Naive B cell (primary cell): ENCODE measurements at regions not wholly inside any gene's neighbourhood (a gene's known extent, or its start where the extent isn't known, plus 50 kb on each side); places are given as distances from the start of the nearest gene placed in this dataset.

Experiments used
- ATAC-seq, 2 donors: fragments of 150-1000 bp; cut with Tn5 transposase; 2 replicates each; pipeline ENCODE4 v1.10.0; 2021; ENCODE audit warnings: low read depth in 2 of 2, mild to moderate bottlenecking in 2 of 2, moderate library complexity in 2 of 2
- DNase-seq: peaks from one replicate; pipeline ENCODE4 v3.0.0; 2022
- H3K27ac Mint-ChIP-seq, 6 donors: one replicate each; pipeline ENCODE4 v1.8.0; 2020 to 2022; ENCODE audit warnings: mild to moderate bottlenecking in 6 of 6, mixed read lengths in 6 of 6, moderate library complexity in 5 of 6, inconsistent platforms in 2 of 6
- H3K27me3 Mint-ChIP-seq, 3 donors: one replicate each; pipeline ENCODE4 v1.8.0; 2021 to 2022; ENCODE audit warnings: mixed read lengths in 3 of 3, mild to moderate bottlenecking in 1 of 3
- H3K36me3 Mint-ChIP-seq, 2 donors: one replicate each; pipeline ENCODE4 v1.8.0; 2020 to 2022; ENCODE audit warnings: mixed read lengths in 2 of 2, inconsistent platforms in 1 of 2, mild to moderate bottlenecking in 1 of 2
- H3K4me1 Mint-ChIP-seq, 3 donors: one replicate each; pipeline ENCODE4 v1.8.0; 2020 to 2022; ENCODE audit warnings: mixed read lengths in 3 of 3, inconsistent platforms in 1 of 3, mild to moderate bottlenecking in 1 of 3, moderate library complexity in 1 of 3
- H3K4me3 Mint-ChIP-seq, 8 donors: one replicate each; pipeline ENCODE4 v1.8.0; 2020 to 2022; ENCODE audit warnings: mild to moderate bottlenecking in 8 of 8, mixed read lengths in 8 of 8, moderate library complexity in 8 of 8, inconsistent platforms in 2 of 8
- H3K9me3 Mint-ChIP-seq, 7 donors: one replicate each; pipeline ENCODE4 v1.8.0; 2020 to 2022; ENCODE audit warnings: mixed read lengths in 7 of 7, mild to moderate bottlenecking in 5 of 7, inconsistent platforms in 2 of 7, moderate library complexity in 1 of 7

- DNase-seq (no peak), ATAC-seq (no peak)
- Mint-ChIP-seq H3K36me3 (no peaks in the 10 kb centered on the region), H3K4me3 (no peak overlapping the region), H3K9me3 (peaks cover 5 to 10% (median 8%) of the 10 kb centered on the region in 7 donors), H3K27me3 (no peaks in the 10 kb centered on the region), H3K4me1 (no peaks in the 10 kb centered on the region), H3K27ac (no peak overlapping the region)
Measured at GRCh38 chr20:56060486-56060885, 55.2 kb upstream of the CBLN4 start.

DNA sequence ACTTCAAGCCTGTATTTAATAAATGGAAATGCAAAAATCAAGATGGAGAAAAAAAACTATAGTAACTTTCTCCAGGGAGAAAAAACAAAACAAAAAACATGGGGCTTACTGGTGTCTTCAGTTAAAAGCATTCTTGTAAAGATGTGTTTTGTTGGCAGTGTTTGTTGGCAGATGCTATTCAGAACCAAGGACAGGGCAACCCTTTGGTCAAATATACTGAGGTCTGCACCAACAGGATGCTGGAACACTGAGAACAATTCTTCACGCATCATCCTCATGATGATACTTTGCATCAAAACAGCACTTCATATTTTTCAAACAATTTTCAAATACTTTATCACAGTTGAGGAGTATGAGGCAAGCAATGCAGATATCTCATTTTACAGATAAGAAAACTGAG lies 63.7 kb upstream of the CBLN4 start:
- Mint-ChIP-seq H3K4me3 (no peak overlapping the region), H3K9me3 (peaks cover 4 to 12% (median 9%) of the 10 kb centered on the region in 7 donors), H3K36me3 (no peaks in the 10 kb centered on the region), H3K27me3 (no peaks in the 10 kb centered on the region), H3K27ac (no peak overlapping the region), H3K4me1 (no peaks in the 10 kb centered on the region)
- ATAC-seq: no peak
- no peak for DNase-seq

DNA sequence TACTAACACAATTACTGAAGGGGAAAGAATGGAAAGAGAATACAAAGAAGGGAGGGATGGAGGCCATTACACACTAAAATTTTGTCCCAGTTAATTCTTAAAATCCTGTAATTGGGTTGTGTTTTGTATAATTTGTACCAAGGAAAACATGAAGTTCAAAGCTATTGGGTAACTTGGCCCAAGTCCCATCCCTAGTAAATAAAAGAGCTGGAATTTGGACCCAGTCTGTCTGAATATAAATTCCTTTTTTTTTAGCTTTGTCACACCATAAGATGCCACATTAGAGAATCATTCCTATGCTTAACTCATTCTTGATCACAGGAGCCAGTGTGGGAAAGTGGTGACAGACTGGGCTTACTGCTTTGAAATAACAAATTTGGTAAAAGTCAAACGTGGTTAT lies 66.8 kb upstream of the CBLN4 start:
- no peak overlapping the region for H3K27ac Mint-ChIP-seq
- H3K4me3 Mint-ChIP-seq: no peak overlapping the region
- peaks cover 2 to 13% (median 8%) of the 10 kb centered on the region in 7 donors for H3K9me3 Mint-ChIP-seq
- no peaks in the 10 kb centered on the region for H3K27me3 Mint-ChIP-seq
- H3K4me1 Mint-ChIP-seq: no peaks in the 10 kb centered on the region
- H3K36me3 Mint-ChIP-seq: no peaks in the 10 kb centered on the region
- DNase-seq: no peak
- ATAC-seq: no peak

GRCh38 chr20:56088375-56088774 lies 83.1 kb upstream of the CBLN4 start:
- ATAC-seq (no peak), DNase-seq (no peak)
- Mint-ChIP-seq H3K27me3 (no peaks in the 10 kb centered on the region), H3K9me3 (peaks cover 1 to 19% (median 15%) of the 10 kb centered on the region in 7 donors), H3K4me3 (no peak overlapping the region), H3K4me1 (no peaks in the 10 kb centered on the region), H3K27ac (no peak overlapping the region), H3K36me3 (no peaks in the 10 kb centered on the region)

DNA sequence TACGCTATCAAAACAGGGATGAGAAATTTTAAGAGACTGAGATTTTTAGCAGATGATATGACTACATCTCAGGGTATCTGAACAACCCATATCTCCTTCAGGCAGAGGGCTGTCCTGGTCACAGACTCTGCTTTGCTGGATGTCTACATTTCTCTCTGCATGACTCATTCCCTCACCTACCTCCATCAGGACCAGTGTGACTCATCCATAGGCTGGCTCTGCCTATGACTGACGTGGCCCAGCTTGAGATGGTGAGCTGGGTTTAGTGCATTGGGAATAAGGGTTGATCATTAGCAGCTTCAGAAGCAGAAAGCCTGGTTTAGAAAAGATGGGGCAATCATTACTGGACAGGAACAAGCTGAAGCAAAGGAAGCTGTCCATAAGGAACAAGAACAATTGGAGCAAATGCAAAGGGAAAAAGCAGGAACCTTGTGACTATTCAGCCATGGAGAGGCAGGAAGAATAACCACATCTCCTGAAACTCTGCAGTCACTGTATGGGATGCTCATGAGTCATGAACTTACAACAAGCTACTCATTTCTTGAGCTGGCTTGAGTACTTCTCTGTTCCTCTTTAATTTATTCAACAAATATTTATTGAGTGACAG lies 86.4 kb upstream of the CBLN4 start:
- Mint-ChIP-seq H3K4me3 (no peak overlapping the region), H3K4me1 (no peaks in the 10 kb centered on the region), H3K27me3 (no peaks in the 10 kb centered on the region), H3K9me3 (peaks cover 8 to 40% (median 27%) of the 10 kb centered on the region in 7 donors), H3K27ac (no peak overlapping the region), H3K36me3 (no peaks in the 10 kb centered on the region)
- ATAC-seq (no peak), DNase-seq (no peak)

- Mint-ChIP-seq H3K27ac (no peak overlapping the region), H3K9me3 (peaks cover 8 to 37% (median 27%) of the 10 kb centered on the region in 7 donors), H3K4me1 (no peaks in the 10 kb centered on the region), H3K36me3 (no peaks in the 10 kb centered on the region), H3K4me3 (no peak overlapping the region), H3K27me3 (no peaks in the 10 kb centered on the region)
- DNase-seq: no peak
- no peak for ATAC-seq
Measured at GRCh38 chr20:56094228-56094627, 88.9 kb upstream of the CBLN4 start.

- no peak overlapping the region for H3K27ac Mint-ChIP-seq
- H3K36me3 Mint-ChIP-seq: no peaks in the 10 kb centered on the region
- H3K9me3 Mint-ChIP-seq: peaks cover 10 to 25% (median 16%) of the 10 kb centered on the region in 7 donors
- ATAC-seq (no peak), DNase-seq (no peak)
- no peak overlapping the region for H3K4me3 Mint-ChIP-seq
- H3K4me1 Mint-ChIP-seq: no peaks in the 10 kb centered on the region
- no peaks in the 10 kb centered on the region for H3K27me3 Mint-ChIP-seq
Measured at GRCh38 chr20:56098981-56099500, 93.7 kb upstream of the CBLN4 start.

GRCh38 chr20:56111961-56112730 lies 106.8 kb upstream of the CBLN4 start:
- H3K27ac Mint-ChIP-seq: no peak overlapping the region
- peaks cover 0 to 10% (median 6%) of the 10 kb centered on the region in 7 donors for H3K9me3 Mint-ChIP-seq
- no peaks in the 10 kb centered on the region for H3K4me1 Mint-ChIP-seq
- peak overlapping the region in 1 of 8 donors; percentile 29 for H3K4me3 Mint-ChIP-seq
- H3K36me3 Mint-ChIP-seq: no peaks in the 10 kb centered on the region
- no peaks in the 10 kb centered on the region for H3K27me3 Mint-ChIP-seq
- ATAC-seq (no peak), DNase-seq (no peak)

DNA sequence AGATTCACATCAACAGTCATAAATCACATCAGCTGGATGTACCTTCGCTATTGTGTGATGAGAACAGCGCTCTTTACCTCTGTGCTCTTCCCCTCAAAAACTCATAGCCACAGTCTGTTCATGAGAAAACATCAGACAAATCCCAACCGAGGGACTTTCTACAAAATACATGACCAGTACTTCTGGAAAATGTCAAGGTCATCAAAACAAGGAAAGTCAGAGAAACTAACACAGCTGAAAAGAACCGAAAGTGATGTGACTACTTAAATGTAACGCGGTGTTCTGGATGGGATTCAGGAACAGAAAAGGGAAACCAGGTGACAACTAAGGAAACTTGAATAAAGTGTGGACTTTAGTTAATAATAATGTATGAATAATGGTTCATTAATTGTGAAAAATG lies 112.0 kb upstream of the CBLN4 start:
- ATAC-seq: no peak
- H3K9me3 Mint-ChIP-seq: peaks cover 0 to 10% (median 5%) of the 10 kb centered on the region in 7 donors
- no peaks in the 10 kb centered on the region for H3K4me1 Mint-ChIP-seq
- no peak overlapping the region for H3K4me3 Mint-ChIP-seq
- H3K36me3 Mint-ChIP-seq: no peaks in the 10 kb centered on the region
- no peaks in the 10 kb centered on the region for H3K27me3 Mint-ChIP-seq
- no peak for DNase-seq
- H3K27ac Mint-ChIP-seq: no peak overlapping the region

DNA sequence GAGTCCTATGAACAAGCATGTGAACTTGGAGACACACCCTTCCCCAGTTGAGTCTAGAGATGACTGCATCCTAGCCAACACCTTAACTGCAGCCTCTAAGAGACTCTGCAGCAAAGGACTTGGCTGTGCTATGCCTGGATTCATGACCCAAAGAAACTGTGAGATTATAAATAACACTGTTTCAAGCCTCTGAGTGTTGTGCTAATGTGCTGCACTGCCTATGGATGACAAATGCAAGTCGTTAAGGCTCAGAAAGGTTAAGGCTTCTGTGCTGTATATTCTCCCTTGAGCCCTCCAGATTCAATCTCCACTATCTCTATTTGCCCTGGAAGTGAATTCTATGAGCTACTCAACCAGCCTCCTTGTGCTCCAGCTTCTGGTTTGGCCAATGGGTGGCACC lies 116.5 kb upstream of the CBLN4 start:
- no peak for DNase-seq
- Mint-ChIP-seq H3K36me3 (no peaks in the 10 kb centered on the region), H3K9me3 (peaks cover 0 to 21% (median 4%) of the 10 kb centered on the region in 7 donors), H3K4me3 (no peak overlapping the region), H3K4me1 (no peaks in the 10 kb centered on the region), H3K27me3 (no peaks in the 10 kb centered on the region), H3K27ac (peak overlapping the region in 1 of 6 donors; percentile 36)
- ATAC-seq: no peak

- Mint-ChIP-seq H3K36me3 (no peaks in the 10 kb centered on the region), H3K27ac (no peak overlapping the region), H3K27me3 (no peaks in the 10 kb centered on the region), H3K4me3 (no peak overlapping the region), H3K4me1 (no peaks in the 10 kb centered on the region), H3K9me3 (peaks cover 0 to 32% (median 12%) of the 10 kb centered on the region in 7 donors)
- ATAC-seq: no peak
- DNase-seq: no peak
Measured at GRCh38 chr20:56143759-56144158, 104.8 kb upstream of the MC3R start.

DNA sequence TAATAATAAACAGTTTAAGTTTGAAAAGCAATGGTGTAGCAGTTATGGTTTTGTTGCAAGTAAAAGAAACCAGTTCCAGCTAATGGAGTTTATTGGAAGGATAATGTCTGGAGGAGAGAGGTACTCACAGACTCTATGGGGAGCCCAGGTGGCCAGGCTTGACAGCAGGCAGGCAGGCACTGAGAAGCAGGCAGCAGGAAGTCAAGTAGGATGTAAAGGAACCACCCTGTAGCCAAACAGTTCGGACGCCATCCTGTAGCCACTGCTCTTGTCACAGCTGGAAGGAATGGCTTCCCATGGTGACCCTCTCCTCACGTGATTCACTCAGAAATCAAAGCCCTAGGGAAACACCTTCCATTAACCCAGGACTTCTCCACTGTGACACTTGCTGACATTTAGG lies 96.7 kb upstream of the MC3R start:
- ATAC-seq (no peak), DNase-seq (no peak)
- no peak overlapping the region for H3K27ac Mint-ChIP-seq
- peaks cover 0 to 8% (median 3%) of the 10 kb centered on the region in 7 donors for H3K9me3 Mint-ChIP-seq
- peaks cover 0 to 5% (median 0%) of the 10 kb centered on the region in 3 donors for H3K27me3 Mint-ChIP-seq
- no peak overlapping the region for H3K4me3 Mint-ChIP-seq
- no peaks in the 10 kb centered on the region for H3K4me1 Mint-ChIP-seq
- no peaks in the 10 kb centered on the region for H3K36me3 Mint-ChIP-seq

DNA sequence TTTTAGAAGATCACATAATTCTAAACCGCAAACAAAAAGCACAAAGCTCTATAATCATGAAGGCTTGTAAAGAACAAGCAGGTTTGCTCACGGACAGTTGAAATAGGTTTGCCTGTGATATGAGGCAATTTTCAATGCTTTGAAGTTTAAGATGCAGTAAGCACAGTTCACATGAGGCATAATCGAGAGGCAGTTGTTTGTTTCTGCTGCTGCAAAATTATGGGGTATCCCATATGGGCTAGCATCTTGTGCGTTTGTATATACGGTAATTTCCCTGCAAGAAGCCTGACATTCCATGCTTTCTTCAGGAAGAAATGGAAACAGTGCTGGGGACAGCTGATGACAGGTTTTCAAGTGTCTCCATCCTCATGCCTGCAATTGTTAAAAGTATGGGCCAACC lies 94.6 kb upstream of the MC3R start:
- peaks cover 0 to 8% (median 1%) of the 10 kb centered on the region in 7 donors for H3K9me3 Mint-ChIP-seq
- no peak overlapping the region for H3K27ac Mint-ChIP-seq
- H3K36me3 Mint-ChIP-seq: no peaks in the 10 kb centered on the region
- no peak for DNase-seq
- no peaks in the 10 kb centered on the region for H3K4me1 Mint-ChIP-seq
- peaks cover 0 to 5% (median 0%) of the 10 kb centered on the region in 3 donors for H3K27me3 Mint-ChIP-seq
- H3K4me3 Mint-ChIP-seq: no peak overlapping the region
- no peak for ATAC-seq

DNA sequence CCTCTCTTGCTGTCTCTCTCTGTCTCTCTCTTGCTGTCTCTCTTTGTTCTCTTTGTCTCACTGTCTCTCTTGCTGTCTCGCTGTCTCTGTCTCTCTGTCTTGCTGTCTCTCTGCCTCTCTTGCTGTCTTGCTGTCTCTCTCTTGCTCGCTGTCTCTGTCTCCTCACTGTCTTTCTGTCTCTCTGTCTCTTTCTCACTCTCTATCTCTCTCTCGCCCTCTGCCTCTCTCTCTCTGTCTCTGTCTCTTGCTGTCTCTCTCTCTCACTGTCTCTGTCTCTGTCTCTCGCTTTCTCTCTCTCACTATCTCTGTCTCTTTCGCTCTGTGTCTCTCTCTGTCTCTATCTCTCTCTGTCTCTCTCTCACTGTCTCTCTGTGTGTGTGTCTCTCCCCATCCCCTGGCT lies 92.9 kb upstream of the MC3R start:
- peaks cover 0 to 5% (median 0%) of the 10 kb centered on the region in 3 donors for H3K27me3 Mint-ChIP-seq
- no peaks in the 10 kb centered on the region for H3K36me3 Mint-ChIP-seq
- no peak overlapping the region for H3K27ac Mint-ChIP-seq

More for the DNA sequence above, 92.9 kb upstream of the MC3R start:
- no peak for ATAC-seq
- Mint-ChIP-seq H3K4me3 (no peak overlapping the region), H3K4me1 (no peaks in the 10 kb centered on the region), H3K9me3 (peaks cover 0 to 8% (median 1%) of the 10 kb centered on the region in 7 donors)
- DNase-seq: no peak
